ENCODE measurements at regions not wholly inside any gene's neighbourhood (a gene's known extent, or its start where the extent isn't known, plus 50 kb on each side); places are given as distances from the start of the nearest gene placed in this dataset.
A peak's percentile ranks its signal among the peaks of the same experiment; 100 is the strongest.
"Not testable (repeated sequence)": the region's sequence is repeated elsewhere in the genome, so short reads cannot be mapped to it uniquely, and the experiment has no call there.

DNA sequence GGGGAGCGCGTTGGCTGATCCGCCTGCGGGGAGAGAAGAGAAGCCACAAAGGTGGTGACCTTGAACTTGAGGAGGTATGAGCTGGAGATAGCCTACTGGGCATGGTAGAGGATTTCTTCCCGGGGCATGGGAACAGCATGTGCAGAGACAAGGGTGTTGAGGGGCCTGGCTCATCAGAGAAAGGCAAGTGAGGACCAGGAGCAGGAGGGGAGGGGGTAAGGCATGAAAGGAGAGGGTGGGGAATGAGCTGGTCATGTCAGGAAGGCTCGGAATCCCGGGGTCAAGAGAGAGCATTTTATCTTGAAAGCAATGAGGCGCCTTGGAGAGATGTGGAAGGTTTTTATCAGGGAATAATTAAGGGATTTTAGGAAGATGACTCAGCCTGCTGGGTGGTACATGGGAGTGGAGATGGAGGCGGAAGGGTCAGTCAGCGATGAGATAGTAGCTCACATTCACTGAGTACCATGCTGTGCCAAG, 121.1 kb downstream of the LHX2 start:
- Mint-ChIP-seq H3K27ac (peak overlapping the region in 1 of 2 donors; percentile 18), H3K27me3 (peaks cover 0 to 3% of the 10 kb centered on the region in 2 donors), H3K4me1 (ENCODE audit: low read depth in 2 of 2) (no peaks in the 10 kb centered on the region), H3K9me3 (no peaks in the 10 kb centered on the region), H3K4me3 (no peak overlapping the region), H3K36me3 (no peaks in the 10 kb centered on the region)
- ATAC-seq, result no peak
- no peak for DNase-seq (ENCODE audit: low spot score)

- Mint-ChIP-seq H3K27me3 (peaks cover 0 to 3% of the 10 kb centered on the region in 2 donors), H3K9me3 (no peaks in the 10 kb centered on the region), H3K4me3 (no peak overlapping the region), H3K27ac (peak overlapping the region in 1 of 2 donors; percentile 18), H3K36me3 (no peaks in the 10 kb centered on the region), H3K4me1 (ENCODE audit: low read depth in 2 of 2) (no peaks in the 10 kb centered on the region)
- ATAC-seq, result peak in 1 of 2 donors; percentile 60
- no peak for DNase-seq (ENCODE audit: low spot score)
Measured at GRCh38 chr9:124133727-124134126, 122.2 kb downstream of the LHX2 start.

DNA sequence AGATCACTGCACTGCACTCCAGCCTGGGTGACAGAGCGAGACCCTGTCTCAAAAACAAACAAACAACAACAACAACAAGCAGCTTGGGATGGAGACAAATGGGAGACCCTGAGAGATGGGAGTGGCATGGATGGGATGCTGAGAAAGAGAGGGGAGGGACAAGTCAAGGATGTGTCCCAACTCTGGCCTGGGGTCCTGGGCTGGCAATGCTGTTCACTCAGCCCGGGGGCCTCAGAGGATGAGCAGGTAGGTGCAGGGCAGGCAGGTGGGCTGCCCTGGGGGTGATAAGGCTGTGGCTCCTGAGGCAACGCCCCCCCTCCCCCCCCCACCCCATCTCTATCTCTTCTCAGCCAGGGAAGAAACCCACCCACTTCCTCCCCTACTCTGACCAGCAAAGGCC, 123.0 kb downstream of the LHX2 start:
- Mint-ChIP-seq H3K4me1 (ENCODE audit: low read depth in 2 of 2) (no peaks in the 10 kb centered on the region), H3K27me3 (peaks cover 0 to 3% of the 10 kb centered on the region in 2 donors), H3K9me3 (no peaks in the 10 kb centered on the region), H3K36me3 (no peaks in the 10 kb centered on the region), H3K27ac (no peak overlapping the region), H3K4me3 (no peak overlapping the region)
- ATAC-seq (no peak), DNase-seq (ENCODE audit: low spot score) (no peak)

GRCh38 chr9:124135813-124136365, 121.9 kb upstream of the NEK6 start:
- DNase-seq (ENCODE audit: low spot score), result no peak
- no peak overlapping the region for H3K4me3 Mint-ChIP-seq
- no peak overlapping the region for H3K27ac Mint-ChIP-seq
- H3K27me3 Mint-ChIP-seq, result peaks cover 0 to 3% of the 10 kb centered on the region in 2 donors
- H3K4me1 Mint-ChIP-seq (ENCODE audit: low read depth in 2 of 2), result no peaks in the 10 kb centered on the region
- H3K9me3 Mint-ChIP-seq, result no peaks in the 10 kb centered on the region
- no peaks in the 10 kb centered on the region for H3K36me3 Mint-ChIP-seq
- ATAC-seq, result no peak

DNA sequence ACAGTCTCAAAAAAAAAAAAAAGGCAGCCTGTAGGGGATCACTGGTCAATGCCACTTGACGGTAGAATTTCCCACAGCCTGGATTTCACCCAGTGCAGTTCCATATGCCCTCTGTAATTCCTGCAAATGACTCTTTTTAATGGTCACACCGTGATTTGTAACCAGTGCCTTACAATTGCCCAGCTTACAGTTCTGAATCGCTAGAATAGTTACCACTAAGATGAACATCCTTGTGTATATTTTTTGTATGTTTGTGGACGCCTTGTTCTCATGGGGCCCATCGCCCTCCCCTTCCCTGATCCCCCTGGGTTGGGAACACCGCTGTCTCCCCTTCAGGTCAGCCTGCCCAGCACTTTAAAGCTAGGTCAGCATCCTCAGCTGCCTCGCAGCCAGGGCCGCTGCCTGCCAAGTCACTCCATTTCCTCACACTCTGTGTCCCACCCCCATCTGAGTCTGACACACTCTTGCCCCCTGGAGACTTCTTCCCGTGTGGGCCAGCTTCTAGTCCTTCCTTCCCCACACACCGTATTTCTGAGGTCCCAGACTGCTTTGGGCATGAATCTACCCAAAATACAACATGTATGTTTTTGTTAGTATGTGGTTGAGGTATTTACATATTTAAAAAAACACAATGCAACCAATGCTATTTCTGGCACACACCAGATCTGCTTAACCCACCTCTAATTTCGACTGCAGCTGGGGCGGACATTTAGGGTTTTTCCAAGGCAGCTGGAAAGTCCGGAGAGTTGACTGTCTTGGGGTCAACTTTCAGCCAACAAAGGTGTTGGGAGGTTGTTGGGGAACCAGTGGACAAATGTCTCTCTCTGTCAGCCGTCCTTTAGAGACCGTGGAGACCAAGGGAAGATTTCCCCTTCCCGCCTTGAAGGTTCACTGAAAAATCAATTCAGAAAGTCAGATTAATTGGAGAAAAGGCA, 120.5 kb upstream of the NEK6 start:
- ATAC-seq, result no peak
- Mint-ChIP-seq H3K27ac (no peak overlapping the region), H3K9me3 (no peaks in the 10 kb centered on the region), H3K27me3 (peaks cover 0 to 3% of the 10 kb centered on the region in 2 donors), H3K4me3 (no peak overlapping the region), H3K4me1 (ENCODE audit: low read depth in 2 of 2) (no peaks in the 10 kb centered on the region), H3K36me3 (no peaks in the 10 kb centered on the region)
- no peak for DNase-seq (ENCODE audit: low spot score)

DNA sequence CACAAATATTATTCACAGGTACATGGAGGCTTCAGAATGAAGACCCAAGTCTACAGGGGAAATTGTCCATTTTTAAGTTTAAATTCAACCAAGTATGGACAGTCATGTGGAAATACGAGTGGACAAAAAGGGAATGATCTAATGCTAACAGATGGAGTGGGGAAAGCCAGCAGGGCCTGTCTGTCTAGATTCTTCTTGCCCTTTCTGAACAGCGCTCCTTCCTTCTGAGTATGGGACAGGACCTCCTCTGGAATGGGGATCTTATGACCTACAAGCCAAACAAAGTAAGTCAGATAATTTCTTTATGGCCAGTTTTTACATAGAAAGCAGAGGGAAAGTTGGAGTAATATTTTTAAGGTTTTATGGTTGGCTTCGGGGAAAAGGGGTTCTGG, 119.8 kb upstream of the NEK6 start:
- H3K36me3 Mint-ChIP-seq, result no peaks in the 10 kb centered on the region
- DNase-seq (ENCODE audit: low spot score) (no peak), ATAC-seq (no peak)
- no peak overlapping the region for H3K27ac Mint-ChIP-seq
- no peaks in the 10 kb centered on the region for H3K4me1 Mint-ChIP-seq (ENCODE audit: low read depth in 2 of 2)
- no peak overlapping the region for H3K4me3 Mint-ChIP-seq
- H3K9me3 Mint-ChIP-seq, result no peaks in the 10 kb centered on the region
- H3K27me3 Mint-ChIP-seq, result peaks cover 0 to 3% of the 10 kb centered on the region in 2 donors

DNA sequence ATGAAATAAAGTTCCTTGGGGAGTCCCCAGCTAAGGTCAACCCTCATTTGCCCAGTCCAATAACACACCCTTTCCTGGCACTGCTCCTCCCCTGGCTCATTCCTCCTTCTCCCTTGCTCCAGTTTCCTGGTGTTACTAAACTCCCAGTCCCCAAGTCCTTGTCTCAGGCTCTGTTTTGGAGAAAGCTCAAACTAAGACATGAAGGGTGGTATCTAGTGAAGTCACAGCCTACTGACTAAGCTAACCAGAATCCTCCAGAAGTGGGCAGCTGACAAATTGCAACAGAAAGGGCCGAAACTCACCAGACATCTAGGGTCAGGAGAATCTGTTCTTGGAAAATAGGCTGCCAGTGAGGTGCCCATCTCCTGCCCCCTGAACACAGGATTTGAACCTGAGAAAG, 118.7 kb upstream of the NEK6 start:
- no peak overlapping the region for H3K27ac Mint-ChIP-seq
- H3K9me3 Mint-ChIP-seq, result no peaks in the 10 kb centered on the region
- peaks cover 0 to 3% of the 10 kb centered on the region in 2 donors for H3K27me3 Mint-ChIP-seq
- ATAC-seq (no peak), DNase-seq (ENCODE audit: low spot score) (no peak)
- H3K4me3 Mint-ChIP-seq, result no peak overlapping the region
- H3K36me3 Mint-ChIP-seq, result no peaks in the 10 kb centered on the region
- H3K4me1 Mint-ChIP-seq (ENCODE audit: low read depth in 2 of 2), result peaks cover 0 to 3% of the 10 kb centered on the region in 2 donors

- ATAC-seq (no peak), DNase-seq (ENCODE audit: low spot score) (no peak)
- Mint-ChIP-seq H3K27ac (no peak overlapping the region), H3K4me3 (no peak overlapping the region), H3K9me3 (no peaks in the 10 kb centered on the region), H3K36me3 (no peaks in the 10 kb centered on the region), H3K27me3 (peaks cover 0 to under 1% of the 10 kb centered on the region in 2 donors), H3K4me1 (ENCODE audit: low read depth in 2 of 2) (peaks cover 0 to 3% of the 10 kb centered on the region in 2 donors)
Measured at GRCh38 chr9:124140941-124141568, 116.7 kb upstream of the NEK6 start.

GRCh38 chr9:124144561-124145123, 113.1 kb upstream of the NEK6 start:
- not testable (repeated sequence) for H3K27ac Mint-ChIP-seq; H3K4me1 Mint-ChIP-seq (ENCODE audit: low read depth in 2 of 2); H3K36me3 Mint-ChIP-seq; ATAC-seq; H3K9me3 Mint-ChIP-seq; H3K27me3 Mint-ChIP-seq; DNase-seq (ENCODE audit: low spot score); H3K4me3 Mint-ChIP-seq

DNA sequence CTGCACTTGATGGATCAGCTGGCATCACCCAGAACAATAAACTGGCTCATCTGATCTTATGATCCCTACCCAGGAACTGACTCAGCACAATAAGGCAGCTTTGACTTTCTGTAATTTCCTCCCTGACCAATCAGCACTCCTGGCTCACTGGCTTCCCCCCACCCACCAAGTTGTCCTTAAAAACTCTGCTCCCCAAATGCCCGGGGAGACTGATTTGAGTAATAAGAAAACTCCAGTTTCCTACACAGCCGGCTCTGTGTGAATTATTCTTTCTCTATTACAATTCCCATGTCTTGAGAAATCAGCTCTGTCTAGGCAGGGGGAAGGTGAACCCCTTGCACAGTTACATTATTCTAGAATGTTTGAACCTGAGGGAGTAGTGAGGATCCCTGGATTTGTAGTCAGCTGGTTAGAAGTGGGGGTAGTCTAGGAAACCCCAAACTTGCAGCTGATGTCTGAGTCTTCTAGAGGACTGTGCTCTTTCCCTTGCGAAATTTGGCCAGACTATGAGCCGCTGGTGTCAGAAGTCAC, 111.7 kb upstream of the NEK6 start:
- H3K27ac Mint-ChIP-seq, result no peak overlapping the region
- peaks cover 3 to 13% of the 10 kb centered on the region in 2 donors for H3K27me3 Mint-ChIP-seq
- peaks cover 0 to 3% of the 10 kb centered on the region in 2 donors for H3K4me1 Mint-ChIP-seq (ENCODE audit: low read depth in 2 of 2)
- no peak for DNase-seq (ENCODE audit: low spot score)
- ATAC-seq, result no peak
- no peaks in the 10 kb centered on the region for H3K36me3 Mint-ChIP-seq
- no peaks in the 10 kb centered on the region for H3K9me3 Mint-ChIP-seq
- no peak overlapping the region for H3K4me3 Mint-ChIP-seq

GRCh38 chr9:124149992-124150391, 107.8 kb upstream of the NEK6 start:
- ATAC-seq (no peak), DNase-seq (ENCODE audit: low spot score) (no peak)
- H3K4me1 Mint-ChIP-seq (ENCODE audit: low read depth in 2 of 2), result no peaks in the 10 kb centered on the region
- H3K27me3 Mint-ChIP-seq, result peaks cover 7 to 22% of the 10 kb centered on the region in 2 donors
- H3K36me3 Mint-ChIP-seq, result no peaks in the 10 kb centered on the region
- no peaks in the 10 kb centered on the region for H3K9me3 Mint-ChIP-seq
- H3K27ac Mint-ChIP-seq, result no peak overlapping the region
- no peak overlapping the region for H3K4me3 Mint-ChIP-seq

- Mint-ChIP-seq H3K4me3 (no peak overlapping the region), H3K27me3 (no peaks in the 10 kb centered on the region), H3K4me1 (ENCODE audit: low read depth in 2 of 2) (no peaks in the 10 kb centered on the region), H3K36me3 (peaks cover 12% of the 10 kb centered on the region), H3K27ac (no peak overlapping the region), H3K9me3 (peaks cover 3% of the 10 kb centered on the region)
- ATAC-seq (no peak), DNase-seq (ENCODE audit: low spot score) (no peak)
Measured at GRCh38 chr9:124163760-124164255, 93.9 kb upstream of the NEK6 start.

- no peak for DNase-seq (ENCODE audit: low spot score)
- Mint-ChIP-seq H3K27ac (no peak overlapping the region), H3K4me3 (no peak overlapping the region), H3K9me3 (peaks cover 3% of the 10 kb centered on the region), H3K27me3 (no peaks in the 10 kb centered on the region), H3K4me1 (ENCODE audit: low read depth in 2 of 2) (no peaks in the 10 kb centered on the region), H3K36me3 (peaks cover 12% of the 10 kb centered on the region)
- ATAC-seq, result no peak
Measured at GRCh38 chr9:124164811-124165210, 92.9 kb upstream of the NEK6 start.

Data from natural killer cell treated with Interleukin-12 subunit alpha and Interleukin-12 subunit beta and Interleukin-15 and Interleukin-18, amount 100 ng/mL, for 72 hours (primary cell).